Thymus (tissue), 11 donors: ENCODE measurements at regions not wholly inside any gene's neighbourhood (a gene's known extent, or its start where the extent isn't known, plus 50 kb on each side); places are given as distances from the start of the nearest gene placed in this dataset.

ENCODE experiments used
- DNase-seq, 9 donors: peaks; one replicate each; pipeline ENCODE4 v3.0.0-alpha.2; 2013; ENCODE audit warnings: low spot score in 9 of 9, low read depth in 6 of 9, missing footprints in 1 of 9
- H3K27ac ChIP-seq, 2 donors: one replicate each; pipeline ENCODE4 v1.5.1; 2013; ENCODE audit warnings: control low read depth in 1 of 2, low read depth in 1 of 2, low read length in 1 of 2, mild to moderate bottlenecking in 1 of 2, moderate library complexity in 1 of 2
- H3K27me3 ChIP-seq, 2 donors: one replicate each; pipeline ENCODE4 v1.5.1; 2013; ENCODE audit warnings: low read length in 1 of 2; ENCODE audit not compliant: control insufficient read depth in 2 of 2, insufficient read depth in 1 of 2
- H3K36me3 ChIP-seq, 2 donors: one replicate each; pipeline ENCODE4 v1.5.1; 2013; ENCODE audit warnings: low read length in 1 of 2, mild to moderate bottlenecking in 1 of 2, moderate library complexity in 1 of 2; ENCODE audit not compliant: control insufficient read depth in 2 of 2, insufficient read depth in 2 of 2
- H3K4me1 ChIP-seq, 2 donors: one replicate each; pipeline ENCODE4 v1.5.1; 2013; ENCODE audit warnings: low read length in 2 of 2; ENCODE audit not compliant: control insufficient read depth in 2 of 2, insufficient read depth in 2 of 2
- H3K4me3 ChIP-seq, 2 donors: one replicate each; pipeline ENCODE4 v1.5.1; 2013; ENCODE audit warnings: low read length in 2 of 2, control low read depth in 1 of 2, mild to moderate bottlenecking in 1 of 2
- H3K9me3 ChIP-seq, 2 donors: one replicate each; pipeline ENCODE4 v1.5.1; 2013; ENCODE audit warnings: low read length in 1 of 2, mild to moderate bottlenecking in 1 of 2; ENCODE audit not compliant: control insufficient read depth in 2 of 2, insufficient read depth in 1 of 2
- WGBS: extraction: QIAGEN DNeasy Blood & Tissue Kit; methylation state at CpG from one replicate; pipeline ENCODE4 v1.1.7; 2013; 5-methylcytosine and 5-hydroxymethylcytosine counted together
- donor health status: healthy.

DNA sequence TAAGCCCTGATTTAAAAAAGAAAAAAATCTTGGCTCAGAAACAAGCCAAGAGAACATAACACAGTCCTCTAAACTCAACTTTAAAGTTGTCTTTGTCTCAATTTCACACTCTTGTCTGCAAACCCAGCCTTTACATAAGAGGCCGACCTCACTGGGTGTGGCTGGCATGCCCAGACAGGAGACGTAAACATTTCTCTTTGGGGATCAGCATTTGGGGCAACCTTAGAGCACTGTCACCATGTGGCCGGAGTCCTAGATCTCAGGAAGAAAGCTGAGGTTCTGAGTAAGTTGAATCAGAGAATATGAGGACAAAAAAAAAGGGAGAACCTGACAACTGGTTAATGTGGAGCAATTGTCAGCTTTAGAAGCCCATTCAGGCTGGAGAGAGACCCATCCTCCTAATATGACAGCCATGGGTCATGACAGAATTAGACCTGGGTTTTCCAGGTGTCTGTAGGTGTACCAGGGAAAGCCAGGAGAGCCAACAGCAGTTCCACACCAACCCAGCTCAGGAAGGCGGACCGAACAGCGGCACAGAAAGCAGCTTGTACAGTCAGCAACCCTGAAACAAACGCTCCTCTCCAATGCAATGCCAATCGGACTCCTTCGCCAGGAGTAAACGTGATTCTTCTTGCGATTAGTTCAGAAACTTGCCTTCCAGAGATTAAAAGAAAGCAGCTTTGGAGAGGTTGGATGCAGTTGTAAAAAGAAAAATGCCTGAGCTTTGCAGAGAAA is 97.9 kb upstream of the MAP3K1 start:
- Histone ChIP-seq H3K9me3 (no peaks in the 10 kb centered on the region), H3K36me3 (no peaks in the 10 kb centered on the region), H3K27me3 (no peaks in the 10 kb centered on the region), H3K4me1 (peaks cover 0 to 5% of the 10 kb centered on the region in 2 donors), H3K27ac (peak overlapping the region in 1 of 2 donors; percentile 47), H3K4me3 (no peak overlapping the region)
- DNase-seq = peak in 1 of 9 donors; percentile 26
- 94% methylated on average over 11 of the region's 11 CpGs for WGBS

DNA sequence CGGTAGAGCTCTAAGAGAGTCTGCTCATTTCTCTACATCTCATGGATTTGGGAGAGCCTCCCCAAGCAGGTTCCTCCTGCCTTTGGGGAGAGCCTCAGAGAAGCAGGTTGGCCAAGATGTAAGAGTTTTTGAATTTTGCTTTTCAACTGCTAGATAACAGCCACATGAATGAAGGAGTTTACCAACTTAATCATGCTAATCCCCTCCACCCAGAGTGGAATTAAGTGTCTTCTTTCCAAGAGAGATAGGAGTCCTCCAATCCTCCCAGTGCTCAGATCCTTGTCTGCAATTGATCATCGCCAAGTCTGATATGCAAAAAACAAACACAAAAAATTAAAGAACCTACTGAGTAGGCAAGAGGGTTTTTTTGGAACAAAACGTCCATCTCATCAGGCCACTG is 99.4 kb upstream of the MAP3K1 start:
- Histone ChIP-seq H3K27ac (no peak overlapping the region), H3K9me3 (no peaks in the 10 kb centered on the region), H3K36me3 (no peaks in the 10 kb centered on the region), H3K4me1 (peaks cover 0 to 5% of the 10 kb centered on the region in 2 donors), H3K4me3 (no peak overlapping the region), H3K27me3 (no peaks in the 10 kb centered on the region)
- no peak for DNase-seq
- WGBS = 95% methylated on average over 3 of the region's 3 CpGs

DNA sequence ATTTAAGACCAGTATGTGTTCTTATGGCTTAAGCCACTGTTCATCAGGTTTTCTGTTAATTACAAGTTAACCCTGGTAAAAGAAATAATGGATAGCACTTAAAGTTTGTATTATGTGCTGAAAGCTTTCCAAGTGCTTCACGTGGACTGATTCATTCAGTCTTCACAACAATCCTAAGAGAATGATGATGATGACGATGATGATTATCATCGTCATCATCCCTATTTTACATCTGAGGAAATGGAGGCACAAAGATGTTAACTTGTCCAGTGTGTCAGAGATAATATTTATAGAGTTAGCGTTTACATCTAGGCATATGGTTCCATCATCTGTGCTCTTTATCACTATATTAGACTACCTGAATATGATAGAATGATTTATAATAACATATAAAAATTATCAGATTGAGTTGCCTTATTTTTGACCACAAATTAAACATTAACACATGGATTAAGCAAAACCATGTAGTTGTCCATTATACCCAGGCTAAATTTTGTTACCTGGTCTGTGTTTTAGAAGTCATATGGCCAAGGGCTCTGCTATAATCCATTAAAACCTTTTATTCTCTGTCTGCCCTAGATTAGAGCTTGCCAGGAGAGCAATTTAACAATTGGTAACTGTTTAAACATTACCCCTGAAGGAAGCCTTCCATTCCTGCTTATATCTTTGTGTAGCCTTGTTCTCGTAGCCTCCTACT is 102.3 kb upstream of the MAP3K1 start:
- 78% methylated on average over 5 of the region's 5 CpGs for whole genome bisulfite sequencing
- no peaks in the 10 kb centered on the region for H3K27me3 ChIP-seq
- no peak overlapping the region for H3K27ac ChIP-seq

DNA sequence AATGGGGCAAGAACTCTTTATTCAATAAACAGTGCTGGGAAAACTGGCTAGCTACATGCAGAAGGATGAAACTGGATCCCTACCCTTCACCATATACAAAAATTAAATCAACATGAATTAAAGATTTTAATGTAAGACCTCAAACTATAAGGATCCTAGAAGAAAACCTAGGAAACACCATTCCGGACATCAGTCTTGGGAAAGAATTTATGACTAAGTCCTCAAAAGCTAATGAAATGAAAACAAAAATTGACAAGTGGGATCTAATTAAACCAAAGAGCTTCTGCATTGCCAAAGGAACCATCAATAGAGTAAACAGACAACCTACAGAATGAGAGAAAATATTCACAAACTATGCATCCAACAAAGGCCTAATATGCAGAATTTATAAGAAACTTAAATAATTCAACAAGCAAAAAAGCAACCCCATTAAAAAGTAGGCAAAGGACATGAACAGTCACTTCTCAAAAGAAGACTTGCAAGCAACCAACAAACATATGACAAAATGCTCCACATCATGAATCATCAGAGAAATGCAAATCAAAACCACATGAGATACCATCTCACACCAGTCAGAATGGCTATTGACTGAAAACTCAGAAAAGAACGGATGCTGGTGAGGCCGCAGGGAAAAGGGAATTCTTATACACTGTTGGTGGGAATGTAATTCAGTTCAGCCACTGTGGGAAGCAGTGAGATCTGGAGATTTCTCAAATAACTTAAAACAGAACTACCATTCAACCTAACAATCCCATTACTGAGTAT is 104.3 kb upstream of the MAP3K1 start:
- no peak for DNase-seq
- Histone ChIP-seq H3K27ac (no peak overlapping the region), H3K4me1 (no peaks in the 10 kb centered on the region), H3K9me3 (no peaks in the 10 kb centered on the region), H3K4me3 (no peak overlapping the region), H3K36me3 (no peaks in the 10 kb centered on the region), H3K27me3 (no peaks in the 10 kb centered on the region)
- WGBS = 96% methylated on average over 3 of the region's 3 CpGs

More for the DNA sequence above, 102.3 kb upstream of the MAP3K1 start:
- H3K9me3 ChIP-seq = no peaks in the 10 kb centered on the region
- no peak for DNase-seq
- H3K36me3 ChIP-seq = no peaks in the 10 kb centered on the region
- no peak overlapping the region for H3K4me3 ChIP-seq
- peaks cover 0 to 5% of the 10 kb centered on the region in 2 donors for H3K4me1 ChIP-seq

DNA sequence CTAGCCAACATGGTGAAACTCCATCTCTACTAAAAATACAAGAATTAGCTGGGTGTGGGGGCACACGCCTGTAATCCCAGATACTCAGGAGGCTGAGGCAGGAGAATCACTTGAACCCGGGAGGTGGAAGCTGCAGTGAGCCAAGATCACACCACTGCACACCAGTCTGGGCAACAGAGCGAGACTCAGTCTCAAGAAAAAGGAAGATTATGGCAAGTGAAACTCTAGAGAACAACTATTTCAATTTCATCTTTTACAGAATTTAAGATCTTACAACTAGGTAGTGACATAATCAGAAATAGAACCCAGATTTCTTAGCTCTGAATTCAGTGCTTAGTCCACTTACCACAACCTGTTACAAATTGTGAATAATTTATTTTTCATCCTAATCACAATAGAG is 108.8 kb upstream of the MAP3K1 start:
- 94% methylated on average over 3 of the region's 3 CpGs for WGBS
- Histone ChIP-seq H3K27ac (no peak overlapping the region), H3K36me3 (no peaks in the 10 kb centered on the region), H3K27me3 (no peaks in the 10 kb centered on the region), H3K9me3 (no peaks in the 10 kb centered on the region), H3K4me1 (no peaks in the 10 kb centered on the region), H3K4me3 (no peak overlapping the region)
- DNase-seq = no peak

DNA sequence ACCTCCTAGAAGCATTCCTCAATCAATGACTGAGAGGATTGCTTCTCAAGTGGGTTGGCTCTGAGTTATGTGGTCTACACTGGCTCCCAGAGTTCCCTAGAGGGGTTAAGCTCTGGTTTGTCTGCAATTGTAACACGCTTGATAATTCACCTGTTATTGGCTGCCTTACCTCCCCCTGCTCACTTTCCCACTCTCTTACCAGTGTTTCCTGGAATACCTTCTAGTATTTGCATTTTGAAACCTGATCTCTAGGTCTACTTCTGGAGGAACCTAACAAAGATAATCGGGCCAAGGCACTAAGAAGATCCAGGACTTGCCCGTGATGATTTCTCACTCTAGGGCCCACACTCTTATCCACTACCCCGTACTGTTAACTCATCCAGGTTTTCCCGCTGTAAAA is 110.1 kb upstream of the MAP3K1 start:
- H3K4me1 ChIP-seq = peaks cover 0 to 11% of the 10 kb centered on the region in 2 donors

DNA sequence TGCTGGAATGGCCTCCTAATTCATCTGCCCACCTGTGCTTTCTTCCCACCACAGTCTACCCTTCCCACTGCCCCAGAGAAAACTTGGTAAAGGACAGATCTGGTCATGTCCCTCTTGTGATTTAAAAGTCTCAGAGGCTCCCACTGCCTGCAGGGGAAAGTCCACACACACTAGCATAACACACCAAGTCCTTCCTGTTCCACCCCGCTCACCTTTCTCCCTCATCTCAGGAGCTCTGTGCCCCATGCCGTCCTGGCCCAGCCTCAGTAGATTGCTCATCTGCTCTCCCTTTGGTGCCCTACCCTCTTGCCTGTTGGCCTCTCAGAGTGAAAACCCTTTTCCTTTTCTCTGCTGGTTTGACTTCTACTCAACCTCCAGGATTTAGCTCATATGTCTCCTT is 111.4 kb upstream of the MAP3K1 start:
- Histone ChIP-seq H3K27me3 (no peaks in the 10 kb centered on the region), H3K4me3 (no peak overlapping the region), H3K27ac (no peak overlapping the region), H3K9me3 (no peaks in the 10 kb centered on the region), H3K4me1 (peaks cover 0 to 14% of the 10 kb centered on the region in 2 donors), H3K36me3 (no peaks in the 10 kb centered on the region)
- WGBS = 93% methylated on average over 2 of the region's 2 CpGs
- no peak for DNase-seq

More for the DNA sequence above, 110.1 kb upstream of the MAP3K1 start:
- no peak for DNase-seq
- no peaks in the 10 kb centered on the region for H3K36me3 ChIP-seq
- no peaks in the 10 kb centered on the region for H3K27me3 ChIP-seq
- no peak overlapping the region for H3K27ac ChIP-seq
- WGBS = 75% methylated on average over 5 of the region's 5 CpGs
- H3K9me3 ChIP-seq = no peaks in the 10 kb centered on the region
- H3K4me3 ChIP-seq = no peak overlapping the region

DNA sequence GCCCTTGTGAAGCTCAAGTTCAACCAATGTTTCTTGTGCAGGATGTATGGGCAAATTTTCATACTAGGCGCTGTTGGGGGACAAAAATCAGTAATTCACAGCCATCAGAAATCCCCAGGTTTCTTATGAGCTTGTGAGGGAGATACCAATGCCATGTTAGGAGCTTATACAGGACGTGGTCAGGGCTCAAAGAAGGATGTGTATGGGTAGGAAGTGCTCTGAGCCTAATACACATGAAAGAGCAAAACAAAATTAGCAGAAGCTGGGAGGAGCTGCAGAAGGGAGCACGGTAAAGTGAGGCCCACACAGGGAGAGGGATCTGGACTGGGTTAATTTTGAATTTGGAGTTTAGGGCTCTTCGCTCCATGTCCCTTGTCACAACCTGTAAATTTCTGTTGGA is 114.6 kb upstream of the MAP3K1 start:
- Histone ChIP-seq H3K36me3 (no peaks in the 10 kb centered on the region), H3K4me3 (no peak overlapping the region), H3K4me1 (peaks cover 0 to 18% of the 10 kb centered on the region in 2 donors), H3K27me3 (no peaks in the 10 kb centered on the region), H3K9me3 (no peaks in the 10 kb centered on the region), H3K27ac (no peak overlapping the region)
- DNase-seq = peak in 1 of 9 donors; percentile 23
- 57% methylated on average over 4 of the region's 4 CpGs for WGBS

DNA sequence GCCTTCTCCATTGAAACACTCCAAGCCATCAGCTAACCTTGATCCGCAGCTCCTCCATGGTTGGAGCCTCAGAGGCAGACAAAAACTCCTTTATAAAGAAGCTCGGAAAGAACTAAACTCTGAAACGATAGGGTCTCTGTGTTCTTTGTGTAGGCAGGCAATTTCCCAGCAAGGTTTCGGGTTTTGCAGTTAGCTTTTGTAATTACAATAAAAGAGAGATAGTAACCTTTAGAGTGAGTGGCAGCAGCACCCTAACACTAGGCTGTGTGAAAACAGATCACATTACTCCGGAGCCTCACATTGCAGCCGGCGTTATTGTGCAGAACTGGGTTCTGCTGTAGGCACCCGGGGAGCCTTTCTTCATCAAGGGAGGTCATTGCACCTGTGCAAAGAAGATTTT is 115.8 kb upstream of the MAP3K1 start:
- no peak for DNase-seq
- 93% methylated on average over 8 of the region's 8 CpGs for WGBS
- Histone ChIP-seq H3K27me3 (no peaks in the 10 kb centered on the region), H3K36me3 (no peaks in the 10 kb centered on the region), H3K4me3 (no peak overlapping the region), H3K4me1 (peaks cover 0 to 18% of the 10 kb centered on the region in 2 donors), H3K9me3 (no peaks in the 10 kb centered on the region), H3K27ac (no peak overlapping the region)
